ENCODE measurements at regions not wholly inside any gene's neighbourhood (a gene's known extent, or its start where the extent isn't known, plus 50 kb on each side); places are given as distances from the start of the nearest gene placed in this dataset.
"Not testable (repeated sequence)": the region's sequence is repeated elsewhere in the genome, so short reads cannot be mapped to it uniquely, and the experiment has no call there.

DNA sequence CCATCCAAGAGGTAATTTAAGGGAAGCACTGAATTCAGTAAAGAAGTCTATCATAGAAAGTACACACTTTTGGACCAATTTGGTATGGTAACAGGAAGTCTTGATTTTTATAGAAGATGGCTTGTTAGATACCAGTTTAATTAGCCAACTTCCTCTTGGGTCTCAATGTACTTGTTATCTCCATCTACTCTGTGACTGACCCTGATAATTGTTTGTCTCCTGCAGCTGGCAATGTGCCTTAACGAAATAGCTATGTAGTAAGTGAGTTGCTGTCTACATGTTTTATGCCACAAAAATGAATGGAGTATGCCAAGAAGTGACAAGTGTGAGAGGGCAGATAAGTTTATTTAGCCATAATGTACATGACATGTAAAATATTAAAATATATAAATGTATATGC lies 410.5 kb upstream of the MAN1A1 start:
- TF ChIP-seq, protein P1, sequence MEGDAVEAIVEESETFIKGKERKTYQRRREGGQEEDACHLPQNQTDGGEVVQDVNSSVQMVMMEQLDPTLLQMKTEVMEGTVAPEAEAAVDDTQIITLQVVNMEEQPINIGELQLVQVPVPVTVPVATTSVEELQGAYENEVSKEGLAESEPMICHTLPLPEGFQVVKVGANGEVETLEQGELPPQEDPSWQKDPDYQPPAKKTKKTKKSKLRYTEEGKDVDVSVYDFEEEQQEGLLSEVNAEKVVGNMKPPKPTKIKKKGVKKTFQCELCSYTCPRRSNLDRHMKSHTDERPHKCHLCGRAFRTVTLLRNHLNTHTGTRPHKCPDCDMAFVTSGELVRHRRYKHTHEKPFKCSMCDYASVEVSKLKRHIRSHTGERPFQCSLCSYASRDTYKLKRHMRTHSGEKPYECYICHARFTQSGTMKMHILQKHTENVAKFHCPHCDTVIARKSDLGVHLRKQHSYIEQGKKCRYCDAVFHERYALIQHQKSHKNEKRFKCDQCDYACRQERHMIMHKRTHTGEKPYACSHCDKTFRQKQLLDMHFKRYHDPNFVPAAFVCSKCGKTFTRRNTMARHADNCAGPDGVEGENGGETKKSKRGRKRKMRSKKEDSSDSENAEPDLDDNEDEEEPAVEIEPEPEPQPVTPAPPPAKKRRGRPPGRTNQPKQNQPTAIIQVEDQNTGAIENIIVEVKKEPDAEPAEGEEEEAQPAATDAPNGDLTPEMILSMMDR (IDR thresholded peaks at IDR 0.05; ENCODE audit: insufficient read depth, low read length, missing control alignments), result no peak
- no peak overlapping the region for H3K4me3 ChIP-seq (ENCODE audit: low read depth, low read length)
- ChIA-PET POLR2A (no interaction called here), CTCF (interaction anchor here (1.8 kb wide), 1 partner anchor 18 kb away, joined by 5 read pairs; no protein-coding TSS in a partner anchor)
- no peak for DNase-seq (ENCODE audit: low read depth, low spot score)

DNA sequence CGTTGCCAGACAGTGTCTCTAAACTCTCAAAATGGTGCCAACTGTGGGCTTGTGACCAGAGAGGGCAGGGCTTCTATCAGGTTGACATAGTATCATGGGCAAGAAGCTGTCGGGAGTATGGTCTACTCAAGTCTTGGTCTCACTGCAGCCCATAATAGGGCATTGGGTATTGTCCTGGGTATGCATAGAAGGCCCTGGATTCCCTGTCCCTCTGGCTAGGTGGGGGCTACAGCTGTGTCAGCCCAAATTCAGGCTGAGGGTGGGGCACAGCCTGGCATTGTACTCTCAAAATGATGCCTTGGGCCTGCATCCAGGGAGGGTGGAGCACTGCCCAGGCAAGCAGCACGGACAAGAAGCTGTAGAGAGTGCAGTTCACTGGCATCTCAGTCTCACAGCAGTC lies 408.8 kb upstream of the MAN1A1 start:
- TF ChIP-seq, protein P1 (IDR thresholded peaks at IDR 0.05; ENCODE audit: insufficient read depth, low read length, missing control alignments), result no peak
- H3K4me3 ChIP-seq (ENCODE audit: low read depth, low read length), result no peak overlapping the region
- ChIA-PET POLR2A (no interaction called here), CTCF (no interaction called here)
- no peak for DNase-seq (ENCODE audit: low read depth, low spot score)

DNA sequence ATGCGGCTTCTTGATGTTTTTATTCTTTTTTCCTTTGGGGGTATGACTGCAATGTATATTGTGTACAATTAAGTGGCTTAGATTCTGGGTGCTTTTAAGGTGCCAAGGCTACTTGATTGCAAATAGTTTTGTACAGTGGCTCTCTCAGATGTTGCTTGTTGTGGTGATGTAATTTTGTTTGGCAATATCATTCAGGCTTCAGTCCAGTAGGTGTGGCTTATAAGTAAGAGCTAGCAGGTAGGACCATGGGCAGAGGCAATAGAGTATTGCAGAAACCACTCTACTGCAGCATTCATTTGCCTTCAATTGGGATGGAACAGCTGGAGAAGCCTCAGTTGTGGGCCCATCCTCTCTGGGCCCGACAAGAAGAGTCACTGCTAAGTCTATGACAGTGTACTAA lies 407.9 kb upstream of the MAN1A1 start:
- TF ChIP-seq, protein P1 (IDR thresholded peaks at IDR 0.05; ENCODE audit: insufficient read depth, low read length, missing control alignments), result no peak
- H3K4me3 ChIP-seq (ENCODE audit: low read depth, low read length), result no peak overlapping the region
- CTCF ChIA-PET, result interaction anchor here (0.7 kb wide), 1 partner anchor 628 kb away, joined by 3 read pairs; no protein-coding TSS in a partner anchor
- DNase-seq (ENCODE audit: low read depth, low spot score), result no peak
- POLR2A ChIA-PET, result no interaction called here

DNA sequence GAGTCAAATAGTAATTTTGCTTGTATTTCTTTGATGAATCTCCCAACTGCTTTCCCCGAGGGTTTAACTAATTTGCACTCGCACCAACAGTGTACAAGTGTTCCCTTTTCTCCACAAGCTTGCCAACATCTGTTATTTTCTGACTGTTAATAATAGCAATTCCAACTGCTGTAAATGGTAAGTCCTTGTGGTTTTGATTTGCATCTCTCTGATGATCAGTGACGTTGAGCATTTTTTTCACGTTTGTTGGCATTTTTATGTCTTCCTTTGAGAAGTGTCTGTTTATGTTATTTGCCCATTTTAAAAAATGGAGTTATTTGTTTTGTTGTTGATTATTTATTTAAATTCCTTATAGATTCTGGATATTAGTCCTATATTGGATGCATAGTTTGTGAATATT lies 399.8 kb upstream of the MAN1A1 start:
- no peak for DNase-seq (ENCODE audit: low read depth, low spot score)
- TF ChIP-seq, protein P1 (IDR thresholded peaks at IDR 0.05; ENCODE audit: insufficient read depth, low read length, missing control alignments), result no peak
- POLR2A ChIA-PET, result no interaction called here
- CTCF ChIA-PET, result no interaction called here
- H3K4me3 ChIP-seq (ENCODE audit: low read depth, low read length), result no peak overlapping the region

DNA sequence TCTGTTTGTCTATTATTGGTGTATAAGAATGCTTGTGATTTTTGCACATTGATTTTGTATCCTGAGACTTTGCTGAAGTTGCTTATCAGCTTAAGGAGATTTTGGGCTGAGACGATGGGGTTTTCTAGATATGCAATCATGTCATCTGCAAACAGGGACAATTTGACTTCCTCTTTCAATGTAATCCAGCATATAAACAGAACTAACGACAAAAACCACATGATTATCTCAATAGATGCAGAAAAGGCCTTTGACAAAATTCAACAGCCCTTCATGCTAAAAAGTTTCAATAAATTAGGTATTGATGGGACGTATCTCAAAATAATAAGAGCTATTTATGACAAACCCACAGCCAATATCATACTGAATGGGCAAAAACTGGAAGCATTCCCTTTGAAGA lies 399.0 kb upstream of the MAN1A1 start:
- POLR2A ChIA-PET, CTCF ChIA-PET: not testable (repeated sequence)

DNA sequence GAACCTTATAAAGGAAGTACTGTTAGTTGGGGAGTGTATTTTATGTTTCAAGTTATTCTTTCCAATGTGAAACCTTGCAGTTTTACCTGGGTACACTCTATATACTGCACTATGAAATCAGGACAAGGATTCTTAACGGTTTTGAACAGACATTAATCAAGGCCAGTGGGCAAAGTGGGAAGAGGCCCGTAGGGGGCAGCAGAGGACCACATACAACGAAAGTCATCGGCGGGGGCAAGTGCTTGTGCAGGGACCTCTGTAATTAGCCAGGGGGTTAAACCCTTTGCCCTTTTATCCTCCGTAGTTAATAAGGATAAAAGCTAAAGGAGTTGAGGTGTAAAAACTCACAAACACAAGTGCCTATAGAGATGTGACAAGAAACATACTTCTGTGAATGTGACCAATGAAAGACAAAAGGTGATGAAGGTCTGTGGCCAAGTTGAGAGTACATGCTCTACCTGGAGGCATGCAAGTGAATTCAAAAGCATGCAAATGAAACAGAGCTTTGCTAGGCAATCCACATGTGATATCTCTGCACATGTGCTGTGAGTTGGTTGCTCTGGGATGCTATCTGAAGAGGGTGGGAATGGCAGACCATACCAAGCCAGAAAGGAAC lies 392.7 kb upstream of the MAN1A1 start:
- POLR2A ChIA-PET, result no interaction called here
- CTCF ChIA-PET, result interaction anchor here (0.9 to 1.9 kb wide), 14 partner anchors 9 to 1564 kb away, joined by 3 to 13 read pairs (median 5); no protein-coding TSS in a partner anchor
- H3K4me3 ChIP-seq (ENCODE audit: low read depth, low read length), result no peak overlapping the region
- TF ChIP-seq, protein P1 (IDR thresholded peaks at IDR 0.05; ENCODE audit: insufficient read depth, low read length, missing control alignments), result peak; percentile 69
- no peak for DNase-seq (ENCODE audit: low read depth, low spot score)

More for the DNA sequence above, 399.0 kb upstream of the MAN1A1 start:
- not testable (repeated sequence) for H3K4me3 ChIP-seq (ENCODE audit: low read depth, low read length); DNase-seq (ENCODE audit: low read depth, low spot score)

DNA sequence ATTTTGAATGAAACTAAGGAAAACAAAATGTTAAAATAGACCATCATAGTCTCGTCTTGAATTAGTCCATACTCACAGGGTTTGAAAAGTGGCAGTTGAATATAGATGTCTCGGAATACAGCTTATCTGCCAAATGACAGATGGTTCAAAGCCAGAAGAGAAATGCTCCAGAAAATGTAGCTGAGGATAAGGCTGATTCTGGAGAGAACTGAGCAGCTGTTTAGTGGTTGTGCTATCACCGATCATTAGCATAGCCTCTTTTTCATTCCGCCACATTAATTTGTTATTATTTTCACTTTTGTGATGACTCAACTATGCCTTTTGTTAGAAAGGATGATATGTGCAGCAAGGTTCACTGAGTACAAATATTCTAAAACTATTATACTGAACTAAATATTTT lies 390.2 kb upstream of the MAN1A1 start:
- POLR2A ChIA-PET, result no interaction called here

More for the DNA sequence above, 390.2 kb upstream of the MAN1A1 start:
- CTCF ChIA-PET, result interaction anchor here (0.7 kb wide), 1 partner anchor 389 kb away, joined by 6 read pairs; no protein-coding TSS in a partner anchor
- DNase-seq (ENCODE audit: low read depth, low spot score), result no peak
- TF ChIP-seq, protein P1 (IDR thresholded peaks at IDR 0.05; ENCODE audit: insufficient read depth, low read length, missing control alignments), result no peak
- no peak overlapping the region for H3K4me3 ChIP-seq (ENCODE audit: low read depth, low read length)

Data from AG04449 (cell line).